ENCODE measurements at regions not wholly inside any gene's neighbourhood (a gene's known extent, or its start where the extent isn't known, plus 50 kb on each side); places are given as distances from the start of the nearest gene placed in this dataset.
"Not testable (repeated sequence)": the region's sequence is repeated elsewhere in the genome, so short reads cannot be mapped to it uniquely, and the experiment has no call there.

GRCh38 chrX:76555816-76556215 lies 128.3 kb downstream of the MAGEE1 start:
- no TSS peak for BruUV-seq (replicated peaks)
- intact Hi-C loops (cut with micrococcal nuclease; ENCODE audit: unreplicated experiment), result loop anchor here (5.0 kb wide), 1 partner anchor 1466 kb away; no protein-coding TSS in a partner anchor
- CTCF ChIA-PET, result no interaction called here
- H3K9me3 Mint-ChIP-seq (ENCODE audit: unreplicated experiment), result no peaks in the 10 kb centered on the region
- H3K4me1 Mint-ChIP-seq (ENCODE audit: low read depth, unreplicated experiment), result no peaks in the 10 kb centered on the region
- H3K4me3 Mint-ChIP-seq (ENCODE audit: unreplicated experiment), result no peak overlapping the region
- H3K4me1 ChIP-seq, result no peaks in the 10 kb centered on the region
- TF ChIP-seq CTCF (IDR thresholded peaks at IDR 0.05; ENCODE audit: insufficient read depth in 1 of 2, low read depth in 1 of 2, low read length in 1 of 2, severe bottlenecking in 1 of 2, unreplicated experiment in 1 of 2), result no peak
- H3K27me3 Mint-ChIP-seq (ENCODE audit: insufficient read depth, unreplicated experiment), result no peaks in the 10 kb centered on the region
- no peaks in the 10 kb centered on the region for H3K27me3 ChIP-seq (replicated peaks; ENCODE audit: control insufficient read depth, insufficient read depth, low read length)
- DNase-seq, result peak in 1 of 2 experiments; percentile 14
- no peaks in the 10 kb centered on the region for H3K9me3 ChIP-seq
- H3K27ac Mint-ChIP-seq (ENCODE audit: unreplicated experiment), result no peak overlapping the region
- H3K36me3 ChIP-seq (ENCODE audit: control insufficient read depth, insufficient read depth, low read length), result no peaks in the 10 kb centered on the region
- no peaks in the 10 kb centered on the region for H3K36me3 Mint-ChIP-seq (ENCODE audit: insufficient read depth, unreplicated experiment)
- no peak overlapping the region for H3K4me3 ChIP-seq (ENCODE audit: low read depth, low read length)
- POLR2A ChIA-PET, result no interaction called here

GRCh38 chrX:76564842-76565241 lies 137.3 kb downstream of the MAGEE1 start:
- intact Hi-C loops (cut with micrococcal nuclease; ENCODE audit: unreplicated experiment); H3K27me3 ChIP-seq (replicated peaks; ENCODE audit: control insufficient read depth, insufficient read depth, low read length); H3K36me3 Mint-ChIP-seq (ENCODE audit: insufficient read depth, unreplicated experiment); H3K4me3 ChIP-seq (ENCODE audit: low read depth, low read length); H3K4me1 ChIP-seq; CTCF ChIA-PET; BruUV-seq (replicated peaks); H3K4me3 Mint-ChIP-seq (ENCODE audit: unreplicated experiment); H3K27me3 Mint-ChIP-seq (ENCODE audit: insufficient read depth, unreplicated experiment); H3K4me1 Mint-ChIP-seq (ENCODE audit: low read depth, unreplicated experiment); POLR2A ChIA-PET; H3K27ac Mint-ChIP-seq (ENCODE audit: unreplicated experiment); DNase-seq; H3K36me3 ChIP-seq (ENCODE audit: control insufficient read depth, insufficient read depth, low read length); H3K9me3 ChIP-seq: not testable (repeated sequence)
- peaks cover 15% of the 10 kb centered on the region for H3K9me3 Mint-ChIP-seq (ENCODE audit: unreplicated experiment)

GRCh38 chrX:76605390-76605789 lies 177.9 kb downstream of the MAGEE1 start:
- intact Hi-C loops (cut with micrococcal nuclease; ENCODE audit: unreplicated experiment), result no loop called here
- no peaks in the 10 kb centered on the region for H3K9me3 ChIP-seq
- no peaks in the 10 kb centered on the region for H3K27me3 ChIP-seq (replicated peaks; ENCODE audit: control insufficient read depth, insufficient read depth, low read length)
- no peaks in the 10 kb centered on the region for H3K36me3 ChIP-seq (ENCODE audit: control insufficient read depth, insufficient read depth, low read length)
- no peak for TF ChIP-seq CTCF (IDR thresholded peaks at IDR 0.05; ENCODE audit: insufficient read depth in 1 of 2, low read depth in 1 of 2, low read length in 1 of 2, severe bottlenecking in 1 of 2, unreplicated experiment in 1 of 2)
- H3K4me1 ChIP-seq, result no peaks in the 10 kb centered on the region
- CTCF ChIA-PET, result no interaction called here
- Mint-ChIP-seq H3K9me3 (ENCODE audit: unreplicated experiment) (peaks cover 9% of the 10 kb centered on the region), H3K4me1 (ENCODE audit: low read depth, unreplicated experiment) (no peaks in the 10 kb centered on the region), H3K27me3 (ENCODE audit: insufficient read depth, unreplicated experiment) (no peaks in the 10 kb centered on the region), H3K27ac (ENCODE audit: unreplicated experiment) (no peak overlapping the region), H3K36me3 (ENCODE audit: insufficient read depth, unreplicated experiment) (peaks cover 7% of the 10 kb centered on the region), H3K4me3 (ENCODE audit: unreplicated experiment) (no peak overlapping the region)
- no peak for DNase-seq
- no peak overlapping the region for H3K4me3 ChIP-seq (ENCODE audit: low read depth, low read length)
- no TSS peak for BruUV-seq (replicated peaks)
- POLR2A ChIA-PET, result no interaction called here

- H3K9me3 Mint-ChIP-seq (ENCODE audit: unreplicated experiment), result no peaks in the 10 kb centered on the region
- H3K4me1 ChIP-seq, result no peaks in the 10 kb centered on the region
- no peak overlapping the region for H3K4me3 Mint-ChIP-seq (ENCODE audit: unreplicated experiment)
- ChIA-PET CTCF (no interaction called here), POLR2A (no interaction called here)
- no peak for TF ChIP-seq CTCF (IDR thresholded peaks at IDR 0.05; ENCODE audit: insufficient read depth in 1 of 2, low read depth in 1 of 2, low read length in 1 of 2, severe bottlenecking in 1 of 2, unreplicated experiment in 1 of 2)
- no peaks in the 10 kb centered on the region for H3K36me3 ChIP-seq (ENCODE audit: control insufficient read depth, insufficient read depth, low read length)
- no peaks in the 10 kb centered on the region for H3K9me3 ChIP-seq
- H3K4me3 ChIP-seq (ENCODE audit: low read depth, low read length), result no peak overlapping the region
- H3K27ac Mint-ChIP-seq (ENCODE audit: unreplicated experiment), result no peak overlapping the region
- no peaks in the 10 kb centered on the region for H3K36me3 Mint-ChIP-seq (ENCODE audit: insufficient read depth, unreplicated experiment)
- no peaks in the 10 kb centered on the region for H3K4me1 Mint-ChIP-seq (ENCODE audit: low read depth, unreplicated experiment)
- intact Hi-C loops (cut with micrococcal nuclease; ENCODE audit: unreplicated experiment), result no loop called here
- no peaks in the 10 kb centered on the region for H3K27me3 ChIP-seq (replicated peaks; ENCODE audit: control insufficient read depth, insufficient read depth, low read length)
- no peaks in the 10 kb centered on the region for H3K27me3 Mint-ChIP-seq (ENCODE audit: insufficient read depth, unreplicated experiment)
- BruUV-seq (replicated peaks), result no TSS peak
- no peak for DNase-seq
These were observed 189.5 kb downstream of the MAGEE1 start for GRCh38 chrX:76617020-76617419.

Measured in Caco-2 (cell line).